CD4-positive, alpha-beta T cell treated with Interleukin-15 for 4 hours (primary cell): ENCODE measurements at regions not wholly inside any gene's neighbourhood (a gene's known extent, or its start where the extent isn't known, plus 50 kb on each side); places are given as distances from the start of the nearest gene placed in this dataset.
"Not testable (repeated sequence)": the region's sequence is repeated elsewhere in the genome, so short reads cannot be mapped to it uniquely, and the experiment has no call there.

Experiments used
- DNase-seq: peaks from one replicate; pipeline ENCODE4 v3.0.0-alpha.2; 2020; ENCODE audit warnings: low spot score

DNA sequence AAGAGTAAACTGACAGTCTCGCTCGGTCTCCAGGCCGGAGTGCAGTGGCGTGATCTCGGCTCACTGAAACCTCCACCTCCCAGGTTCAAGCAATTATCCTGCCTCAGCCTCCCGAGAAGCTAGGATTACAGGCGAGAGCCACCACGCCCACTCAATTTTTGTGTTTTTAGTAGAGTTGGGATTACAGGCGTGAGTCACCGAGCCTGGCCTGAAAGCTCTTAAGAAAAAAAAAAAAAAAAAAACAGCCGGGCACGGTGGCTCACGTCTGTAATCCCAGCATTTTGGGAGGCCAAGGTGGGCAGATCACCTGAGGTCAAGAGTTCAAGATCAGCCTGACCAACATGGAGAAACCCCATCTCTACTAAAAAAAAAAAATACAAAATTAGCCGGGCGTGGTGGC lies 55.3 kb upstream of the THOC2 start:
- DNase-seq = not testable (repeated sequence)

DNA sequence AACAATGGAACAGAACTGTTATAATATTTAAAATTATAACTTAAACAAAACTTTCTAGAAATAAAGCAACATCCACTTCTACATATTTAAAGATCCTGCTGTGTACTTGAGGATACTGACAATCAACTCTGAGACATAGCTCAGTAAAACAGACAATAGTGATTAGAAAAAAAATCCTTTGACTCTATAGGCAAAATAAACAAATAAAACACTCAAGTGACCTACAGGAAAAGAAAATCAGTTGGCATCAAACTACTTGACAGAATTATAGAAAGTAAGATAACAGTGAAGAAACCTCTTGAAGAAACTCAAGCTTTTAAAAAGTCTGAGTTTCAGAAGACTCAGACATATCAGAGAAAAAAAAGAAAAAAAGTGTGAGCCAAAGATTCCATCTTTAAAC lies 55.9 kb upstream of the THOC2 start:
- DNase-seq = no peak

DNA sequence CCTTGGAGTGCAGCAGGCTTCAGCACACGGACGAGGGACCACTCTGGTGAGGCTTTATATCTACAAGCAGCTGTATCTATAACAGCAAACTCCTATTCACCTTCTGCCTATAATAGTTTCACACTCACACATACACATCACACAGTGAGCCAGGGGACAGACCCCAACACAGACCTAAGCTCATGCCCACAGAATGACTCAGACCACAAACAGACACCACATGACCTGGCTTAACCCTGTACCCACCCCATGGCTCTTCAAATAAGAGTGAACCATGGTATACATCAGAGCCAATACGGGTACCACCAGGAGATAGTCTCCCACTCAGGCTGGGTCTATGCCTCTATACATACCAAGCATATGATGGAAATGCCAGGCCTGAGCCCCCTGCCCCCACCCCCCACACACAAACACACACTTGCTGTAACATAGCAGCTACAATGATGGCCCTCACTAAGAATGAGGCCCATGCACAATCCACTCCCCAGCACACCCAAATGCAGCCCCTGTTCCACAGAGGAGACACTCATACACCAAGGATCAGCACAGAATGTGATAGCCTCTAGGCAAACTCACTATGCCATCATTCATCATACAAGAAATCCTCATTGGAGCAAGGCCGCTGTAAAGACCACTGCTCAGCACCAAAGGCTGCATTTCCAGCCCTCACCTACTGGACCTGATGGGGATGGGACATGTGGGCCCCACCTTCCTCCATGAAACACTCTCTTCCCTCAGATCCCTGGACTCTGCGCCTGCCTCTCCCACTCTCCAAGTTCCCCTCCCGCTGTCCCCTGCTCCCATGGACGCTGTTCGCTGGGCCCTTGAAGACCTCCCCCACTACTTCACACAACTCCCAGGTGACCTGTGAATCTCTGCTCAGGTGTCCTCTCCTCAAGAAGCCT lies 62.1 kb upstream of the XIAP start:
- no peak for DNase-seq

DNA sequence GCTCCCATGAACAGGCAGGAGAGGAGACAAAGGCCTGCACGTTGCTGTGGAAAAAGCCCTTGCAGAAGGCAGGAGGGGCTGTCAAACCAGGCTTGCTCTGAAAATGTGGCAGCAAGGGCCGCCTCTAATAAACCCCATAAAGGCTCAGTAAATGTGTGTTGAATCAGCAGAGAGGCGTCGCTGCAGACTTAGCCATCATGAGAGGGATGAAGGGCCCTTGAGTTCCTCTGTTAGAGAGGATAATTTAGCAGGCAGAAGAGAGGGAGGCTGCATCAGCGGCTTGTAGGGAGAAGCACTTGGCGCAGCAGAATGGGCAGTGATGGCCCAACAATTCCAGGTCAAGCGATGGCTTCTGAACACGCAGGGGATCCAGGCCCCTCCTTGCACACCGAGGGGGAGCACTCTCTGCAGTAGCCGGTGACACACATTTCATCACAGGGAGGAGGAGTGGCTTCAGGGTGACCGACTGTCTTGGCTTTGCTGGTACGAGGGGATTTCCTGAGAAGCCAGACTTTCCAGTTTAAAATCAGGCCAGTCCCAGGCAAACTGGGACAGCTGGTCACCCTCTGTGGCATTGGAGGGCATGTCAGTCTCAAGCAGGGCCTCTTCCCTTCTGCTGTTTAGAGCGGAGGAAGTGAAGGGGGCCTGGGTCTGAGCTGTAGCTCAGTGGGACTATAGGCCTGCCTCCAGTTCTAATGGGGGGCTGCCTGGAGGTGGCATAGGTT lies 61.0 kb upstream of the XIAP start:
- DNase-seq = not testable (repeated sequence)

DNA sequence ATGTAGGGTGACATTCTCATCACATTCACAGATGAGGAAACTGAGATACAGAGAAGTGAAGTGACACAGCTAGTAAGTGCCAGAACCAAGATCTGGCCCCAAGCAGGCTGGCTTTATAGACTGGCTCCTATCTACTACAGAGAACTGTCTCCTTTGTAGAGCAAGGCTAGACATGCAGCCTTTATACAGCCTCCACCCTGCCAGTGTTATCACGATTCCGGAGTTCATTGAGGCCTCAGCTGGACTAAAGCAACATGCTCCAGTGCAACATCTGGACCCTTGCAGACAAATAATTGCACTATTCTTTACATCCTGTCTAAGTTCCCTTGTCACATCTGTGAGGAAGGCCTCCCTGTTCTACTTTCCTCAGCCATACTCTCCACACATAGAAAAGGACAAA lies 58.0 kb upstream of the XIAP start:
- no peak for DNase-seq

DNA sequence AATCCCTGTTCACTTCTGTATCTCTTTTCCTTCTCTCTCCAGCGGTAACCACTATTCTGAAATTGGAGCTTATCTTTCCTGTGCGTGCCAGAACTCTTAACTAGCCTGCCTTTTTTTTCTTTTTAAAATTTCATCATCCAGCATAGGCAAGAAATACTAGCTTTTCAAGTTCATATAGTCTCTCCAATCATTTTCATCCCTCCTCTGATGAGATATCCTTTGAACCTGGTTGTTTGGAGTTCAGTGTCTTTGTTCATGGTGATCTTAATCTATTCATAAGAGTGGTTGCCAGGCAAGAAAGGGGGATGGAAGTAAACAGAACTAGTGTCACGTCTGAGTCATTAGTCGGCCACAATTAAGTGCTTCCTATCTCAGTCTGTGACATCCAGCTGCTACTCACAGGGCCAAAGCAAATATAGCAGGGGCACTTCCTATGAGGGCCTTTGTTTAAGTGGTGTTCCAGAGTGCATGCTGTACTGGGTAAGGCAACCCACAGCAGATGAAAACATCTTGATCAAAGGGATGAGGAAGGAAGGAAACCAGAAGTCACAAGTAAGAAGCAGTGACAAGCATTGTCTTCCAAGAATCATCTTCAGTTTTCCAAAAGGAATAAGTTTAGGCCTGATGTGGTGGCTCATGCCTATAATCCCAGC lies 56.4 kb upstream of the XIAP start:
- DNase-seq = peak; percentile 48

DNA sequence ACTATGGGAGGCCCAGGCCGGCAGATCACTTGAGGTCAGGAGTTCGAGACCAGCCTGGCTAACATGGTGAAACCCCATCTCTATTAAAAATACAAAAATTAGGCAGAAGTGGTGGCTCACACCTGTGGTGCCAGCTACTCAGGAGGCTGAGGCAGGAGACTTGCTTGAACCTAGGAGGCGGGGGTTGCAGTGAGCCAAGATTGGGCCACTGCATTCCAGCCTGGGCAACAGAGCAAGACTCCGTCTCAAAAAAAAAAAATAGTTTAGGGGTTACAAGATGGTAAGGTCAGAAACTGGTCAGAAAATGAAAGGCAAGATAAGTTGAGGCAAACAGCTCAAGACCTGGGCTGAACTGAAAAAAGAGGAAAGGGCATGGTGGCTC lies 55.9 kb upstream of the XIAP start:
- DNase-seq = not testable (repeated sequence)

DNA sequence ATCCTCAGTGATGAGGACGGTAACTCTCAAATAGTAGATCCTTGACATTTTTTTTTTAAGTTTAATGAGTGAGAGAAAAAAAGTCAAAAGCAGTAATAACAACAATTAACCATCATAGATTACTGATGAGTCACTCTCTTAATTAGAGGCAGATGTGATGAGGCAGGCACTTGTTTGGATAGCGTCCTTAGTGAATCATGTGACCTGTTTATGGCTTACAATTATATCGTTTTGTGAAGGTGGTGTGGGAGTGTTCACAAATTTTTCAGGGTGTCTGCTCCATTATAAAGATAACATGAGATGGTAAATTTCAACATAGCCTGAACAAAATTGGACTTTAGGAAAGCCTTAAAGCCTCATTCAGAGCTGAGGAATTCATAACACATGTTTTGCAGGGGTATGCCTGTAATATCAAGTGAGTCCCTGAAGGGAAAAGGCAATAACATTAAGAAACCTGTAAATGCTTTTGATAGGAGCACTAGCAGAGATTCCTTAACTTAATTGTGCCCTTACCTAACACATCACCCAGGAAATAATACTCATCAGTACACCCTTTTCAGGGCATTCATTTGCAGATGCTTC lies 51.9 kb upstream of the XIAP start:
- DNase-seq = no peak

DNA sequence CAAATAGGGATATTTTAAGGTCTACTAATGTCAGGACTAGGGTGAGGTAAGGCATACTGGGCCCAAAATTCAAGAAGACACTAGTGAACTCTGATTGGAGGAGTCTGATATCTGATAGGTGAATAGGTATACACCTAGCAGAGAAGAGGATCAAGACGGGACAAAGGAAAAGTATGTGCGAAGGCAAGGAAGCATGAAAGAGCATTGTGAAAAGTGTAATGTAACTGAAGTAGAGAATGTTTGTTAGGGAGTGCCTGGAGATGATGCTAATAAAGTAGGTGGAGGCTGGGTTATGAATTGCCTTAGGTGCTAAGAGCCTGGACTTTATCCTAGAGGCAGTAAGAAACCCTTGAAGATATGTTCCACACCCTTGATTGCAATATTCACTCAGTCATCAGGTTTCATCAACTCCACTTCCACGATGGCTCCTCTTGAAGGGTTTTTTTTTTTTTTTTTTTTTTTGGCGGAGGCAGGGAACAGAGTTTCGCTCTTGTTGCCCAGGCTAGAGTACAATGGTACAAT lies 49.9 kb upstream of the XIAP start:
- DNase-seq = no peak
